CD14-positive monocyte (primary cell): ENCODE measurements at regions not wholly inside any gene's neighbourhood (a gene's known extent, or its start where the extent isn't known, plus 50 kb on each side); places are given as distances from the start of the nearest gene placed in this dataset.

Experiments
- DNase-seq, 3 donors: peaks; one replicate each; pipeline ENCODE4 v3.0.0-alpha.2; 2011 to 2022
- H2AFZ ChIP-seq: 2 replicates; pipeline ENCODE4 v1.6.0; 2012; ENCODE audit warnings: mild to moderate bottlenecking, low read depth, low read length, inconsistent platforms; ENCODE audit not compliant: insufficient read depth, poor library complexity, severe bottlenecking
- H3K27ac ChIP-seq, 2 donors: 1 replicate in 1 of 2; 2 replicates in 1 of 2; pipeline ENCODE4 v1.5.1; 2012 to 2013; ENCODE audit warnings: low read length in 2 of 2, control low read depth in 1 of 2, inconsistent platforms in 1 of 2, low read depth in 1 of 2, mild to moderate bottlenecking in 1 of 2
- H3K27me3 ChIP-seq, 2 donors: one replicate each; pipeline versions ENCODE4 v1.6.0 to v1.6.1; 2011 to 2013; ENCODE audit warnings: low read length in 2 of 2; ENCODE audit not compliant: control insufficient read depth in 2 of 2, insufficient read depth in 2 of 2
- H3K36me3 ChIP-seq, 2 donors: replicated peaks in 1 of 2; 1 replicate in 1 of 2; 2 replicates in 1 of 2; pipeline versions ENCODE4 v1.5.1 to v1.6.1; 2012 to 2013; ENCODE audit warnings: low read length in 2 of 2, control low read depth in 1 of 2, inconsistent platforms in 1 of 2, mild to moderate bottlenecking in 1 of 2; ENCODE audit not compliant: insufficient read depth in 2 of 2, control insufficient read depth in 1 of 2
- H3K4me1 ChIP-seq, 2 donors: 1 replicate in 1 of 2; 2 replicates in 1 of 2; pipeline versions ENCODE4 v1.5.1 to v1.6.1; 2012 to 2013; ENCODE audit warnings: low read length in 2 of 2, control low read depth in 1 of 2, inconsistent platforms in 1 of 2, mild to moderate bottlenecking in 1 of 2, moderate library complexity in 1 of 2; ENCODE audit not compliant: insufficient read depth in 2 of 2, control insufficient read depth in 1 of 2
- H3K4me2 ChIP-seq: replicated peaks from 2 replicates; pipeline ENCODE3; 2012; ENCODE audit warnings: low read length, moderate library complexity, mild to moderate bottlenecking; ENCODE audit not compliant: poor library complexity, severe bottlenecking; ENCODE audit errors: extremely low read depth
- H3K4me3 ChIP-seq, 3 experiments: fragments of 200-600 bp in 1 of 3; sonication (generic) in 1 of 3; replicated peaks in 1 of 3; 1 replicate in 2 of 3; 2 replicates in 1 of 3; pipeline ENCODE4 v1.5.1; 2011 to 2013; ENCODE audit warnings: low read length in 3 of 3, mild to moderate bottlenecking in 3 of 3, control low read depth in 2 of 3, low read depth in 2 of 3, inconsistent platforms in 1 of 3, moderate library complexity in 1 of 3
- H3K79me2 ChIP-seq: 2 replicates; pipeline ENCODE4 v1.6.0; 2012; ENCODE audit warnings: mild to moderate bottlenecking, control low read depth, inconsistent platforms, low read length, moderate library complexity; ENCODE audit not compliant: insufficient read depth
- H3K9ac ChIP-seq: 2 replicates; pipeline ENCODE4 v1.6.0; 2017; ENCODE audit warnings: low read length, mild to moderate bottlenecking; ENCODE audit not compliant: insufficient read depth, poor library complexity, severe bottlenecking
- H3K9me3 ChIP-seq, 2 donors: replicated peaks in 1 of 2; 1 replicate in 1 of 2; 2 replicates in 1 of 2; pipeline versions ENCODE4 v1.5.1 to v1.6.1; 2012 to 2013; ENCODE audit warnings: low read length in 2 of 2, control low read depth in 1 of 2; ENCODE audit not compliant: control insufficient read depth in 1 of 2, insufficient read depth in 1 of 2
- H4K20me1 ChIP-seq: 2 replicates; pipeline ENCODE4 v1.6.0; 2012; ENCODE audit warnings: mild to moderate bottlenecking, low read length, control low read depth, moderate library complexity; ENCODE audit not compliant: insufficient read depth
- H3K27ac Mint-ChIP-seq, 7 donors: one replicate each; pipeline ENCODE4 v1.8.0; 2020; ENCODE audit warnings: mild to moderate bottlenecking in 7 of 7, mixed read lengths in 7 of 7, moderate library complexity in 6 of 7, inconsistent platforms in 2 of 7
- H3K27me3 Mint-ChIP-seq, 3 donors: one replicate each; pipeline ENCODE4 v1.8.0; 2021 to 2022; ENCODE audit warnings: low read depth in 3 of 3, mild to moderate bottlenecking in 3 of 3, mixed read lengths in 3 of 3, moderate library complexity in 3 of 3, inconsistent platforms in 1 of 3
- H3K36me3 Mint-ChIP-seq, 2 donors: one replicate each; pipeline ENCODE4 v1.8.0; 2020; ENCODE audit warnings: mixed read lengths in 2 of 2, inconsistent platforms in 1 of 2, mild to moderate bottlenecking in 1 of 2
- H3K4me1 Mint-ChIP-seq: one replicate; pipeline ENCODE4 v1.8.0; 2020; ENCODE audit warnings: mild to moderate bottlenecking, mixed read lengths
- H3K4me3 Mint-ChIP-seq, 2 donors: one replicate each; pipeline ENCODE4 v1.8.0; 2020; ENCODE audit warnings: mild to moderate bottlenecking in 2 of 2, mixed read lengths in 2 of 2, moderate library complexity in 1 of 2
- H3K9me3 Mint-ChIP-seq, 7 donors: one replicate each; pipeline ENCODE4 v1.8.0; 2020 to 2022; ENCODE audit warnings: mixed read lengths in 7 of 7, mild to moderate bottlenecking in 6 of 7, moderate library complexity in 6 of 7, inconsistent platforms in 2 of 7
- WGBS: methylation state at CpG from one replicate; pipeline ENCODE4 v1.1.5; 2013; ENCODE audit warnings: missing lambda C conversion rate; ENCODE audit not compliant: insufficient coverage; 5-methylcytosine and 5-hydroxymethylcytosine counted together
- intact Hi-C, 2 donors: fragments of 100-400 bp; cut with micrococcal nuclease; formaldehyde crosslinking; loops; one replicate each; pipeline versions ENCODE4 v1.15.0 to v1.15.1; 2023
- TF ChIP-seq, protein P1 (sequence below): fragments of 200-600 bp; IDR thresholded peaks from one replicate; pipeline ENCODE4 v1.8.0; 2022; ENCODE audit warnings: antibody characterized with exemption, mild to moderate bottlenecking

DNA sequence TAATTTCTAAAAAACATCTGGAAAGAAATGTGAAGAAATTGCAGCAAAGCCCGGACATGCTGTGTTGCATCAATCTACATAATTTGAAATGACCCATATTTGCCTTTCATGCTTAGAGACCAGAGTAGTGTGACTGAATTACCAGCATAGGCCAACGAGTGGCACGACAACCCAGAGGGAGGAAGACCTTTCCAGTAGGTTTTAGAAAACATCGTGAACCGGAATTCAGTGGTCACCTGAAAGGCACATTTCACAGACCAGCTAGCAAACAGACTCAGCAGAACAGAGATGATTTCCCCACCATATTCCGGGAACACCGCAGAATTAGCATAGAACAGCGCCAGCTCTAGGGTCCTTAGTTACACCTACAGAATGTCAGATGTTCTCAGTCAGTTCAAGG, 620.0 kb upstream of the ZNF385D start:
- Mint-ChIP-seq H3K4me1 (peaks cover 11% of the 10 kb centered on the region), H3K27me3 (peaks cover 30 to 42% (median 32%) of the 10 kb centered on the region in 3 donors), H3K4me3 (peak overlapping the region in 1 of 2 donors; percentile 77), H3K36me3 (no peaks in the 10 kb centered on the region), H3K9me3 (peaks cover 0 to 3% (median 0%) of the 10 kb centered on the region in 7 donors), H3K27ac (no peak overlapping the region)
- Histone ChIP-seq H3K9me3 (peaks cover 0 to 13% of the 10 kb centered on the region in 2 donors), H3K9ac (no peak overlapping the region), H3K4me1 (peaks cover 0 to 7% of the 10 kb centered on the region in 2 donors), H3K27ac (no peak overlapping the region), H3K4me3 (no peak overlapping the region), H2AFZ (no peak overlapping the region), H4K20me1 (no peaks in the 10 kb centered on the region), H3K27me3 (peaks cover 31 to 38% of the 10 kb centered on the region in 2 donors), H3K79me2 (no peaks in the 10 kb centered on the region), H3K4me2 (no peak overlapping the region), H3K36me3 (no peaks in the 10 kb centered on the region)
- 0% methylated on average over 5 of the region's 8 CpGs for WGBS
- DNase-seq, result no peak
- TF ChIP-seq, protein P1, sequence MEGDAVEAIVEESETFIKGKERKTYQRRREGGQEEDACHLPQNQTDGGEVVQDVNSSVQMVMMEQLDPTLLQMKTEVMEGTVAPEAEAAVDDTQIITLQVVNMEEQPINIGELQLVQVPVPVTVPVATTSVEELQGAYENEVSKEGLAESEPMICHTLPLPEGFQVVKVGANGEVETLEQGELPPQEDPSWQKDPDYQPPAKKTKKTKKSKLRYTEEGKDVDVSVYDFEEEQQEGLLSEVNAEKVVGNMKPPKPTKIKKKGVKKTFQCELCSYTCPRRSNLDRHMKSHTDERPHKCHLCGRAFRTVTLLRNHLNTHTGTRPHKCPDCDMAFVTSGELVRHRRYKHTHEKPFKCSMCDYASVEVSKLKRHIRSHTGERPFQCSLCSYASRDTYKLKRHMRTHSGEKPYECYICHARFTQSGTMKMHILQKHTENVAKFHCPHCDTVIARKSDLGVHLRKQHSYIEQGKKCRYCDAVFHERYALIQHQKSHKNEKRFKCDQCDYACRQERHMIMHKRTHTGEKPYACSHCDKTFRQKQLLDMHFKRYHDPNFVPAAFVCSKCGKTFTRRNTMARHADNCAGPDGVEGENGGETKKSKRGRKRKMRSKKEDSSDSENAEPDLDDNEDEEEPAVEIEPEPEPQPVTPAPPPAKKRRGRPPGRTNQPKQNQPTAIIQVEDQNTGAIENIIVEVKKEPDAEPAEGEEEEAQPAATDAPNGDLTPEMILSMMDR, result no peak
- intact Hi-C loops, result no loop called here

DNA sequence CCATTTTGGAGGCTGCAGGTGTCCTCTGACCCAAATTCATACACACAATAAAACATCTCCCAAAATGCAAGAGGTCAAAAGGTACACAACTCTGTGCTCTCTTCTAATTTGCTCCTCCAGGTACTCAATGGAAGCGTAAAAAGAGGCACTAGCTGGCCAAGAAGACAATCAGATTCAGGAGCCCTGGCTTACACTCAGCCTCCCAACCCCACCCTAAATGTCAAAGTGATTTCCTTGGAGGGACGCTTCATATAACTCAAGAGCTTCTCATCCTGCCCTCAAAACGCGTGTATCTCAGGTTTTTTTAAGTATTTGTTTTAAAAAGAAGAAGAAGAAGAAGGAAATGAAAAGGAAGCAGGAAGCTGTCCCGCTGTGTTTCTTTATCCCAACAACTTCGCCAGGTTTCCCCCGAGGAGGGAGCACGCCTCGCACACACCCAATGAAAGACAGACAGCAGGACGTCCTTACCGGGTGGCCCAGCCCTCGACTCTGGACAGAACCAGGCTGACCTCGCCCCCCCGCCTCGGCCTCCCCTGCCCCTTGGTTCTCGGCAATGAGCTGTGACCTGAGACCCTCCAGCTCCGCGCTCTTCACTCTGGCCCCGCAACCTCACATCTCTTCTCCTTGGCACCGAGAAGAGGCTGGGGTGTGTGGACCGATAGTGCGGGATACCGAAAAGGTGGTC, 620.7 kb upstream of the ZNF385D start:
- Histone ChIP-seq H3K4me3 (peak overlapping the region in 1 of 3 experiments; percentile 48), H3K79me2 (no peaks in the 10 kb centered on the region), H3K27ac (no peak overlapping the region), H3K4me2 (peak overlapping the region; percentile 25), H3K4me1 (peaks cover 0 to 7% of the 10 kb centered on the region in 2 donors), H3K9me3 (peaks cover 0 to 13% of the 10 kb centered on the region in 2 donors), H2AFZ (no peak overlapping the region), H3K9ac (no peak overlapping the region), H3K36me3 (no peaks in the 10 kb centered on the region), H4K20me1 (no peaks in the 10 kb centered on the region), H3K27me3 (peaks cover 31 to 38% of the 10 kb centered on the region in 2 donors)
- Mint-ChIP-seq H3K36me3 (no peaks in the 10 kb centered on the region), H3K27me3 (peaks cover 30 to 42% (median 32%) of the 10 kb centered on the region in 3 donors), H3K4me1 (peaks cover 11% of the 10 kb centered on the region), H3K4me3 (peak overlapping the region; percentile 25 to 77), H3K27ac (peak overlapping the region in 1 of 7 donors; percentile 11), H3K9me3 (peaks cover 0 to 3% (median 0%) of the 10 kb centered on the region in 7 donors)
- TF ChIP-seq, protein P1, result no peak
- no peak for DNase-seq
- intact Hi-C loops, result no loop called here
- WGBS, result under 1% methylated on average over 20 of the region's 23 CpGs
